H1 (cell line): ENCODE measurements at regions not wholly inside any gene's neighbourhood (a gene's known extent, or its start where the extent isn't known, plus 50 kb on each side); places are given as distances from the start of the nearest gene placed in this dataset.

Source experiments
- CTCF ChIA-PET: fragments of 300-600 bp; sonication (Branson Sonifier 250); formaldehyde crosslinking; loops from one replicate; lab custom pipeline; 2021; ENCODE audit not compliant: partially characterized antibody; lab: Charles Lee
- POLR2A ChIA-PET: fragments of 300-600 bp; sonication (Branson Sonifier 250); formaldehyde crosslinking; loops from one replicate; lab custom pipeline; 2021; ENCODE audit warnings: inconsistent platforms; ENCODE audit not compliant: partially characterized antibody; lab: Charles Lee
- DNase-seq, 2 experiments: peaks; one replicate each; pipeline versions ENCODE4 v3.0.0 to v3.0.0-alpha.2; 2010 to 2022; ENCODE audit warnings: low spot score in 2 of 2, low read depth in 1 of 2, mixed read lengths in 1 of 2
- FAIRE-seq: peaks from 2 replicates; lab custom pipeline; 2011; peaks lifted over from hg19 to GRCh38; lab: Jason Lieb, UNC
- H2AFZ ChIP-seq: 2 replicates; pipeline ENCODE4 v1.8.1; 2012; ENCODE audit warnings: low read length, inconsistent platforms
- H2AK5ac ChIP-seq: 2 replicates; pipeline ENCODE4 v1.6.1; 2013; ENCODE audit warnings: low read depth, low read length
- H2BK120ac ChIP-seq: replicated peaks from 2 replicates; pipeline ENCODE3; 2013; ENCODE audit warnings: low read depth, low read length, inconsistent platforms
- H2BK12ac ChIP-seq: 2 replicates; pipeline ENCODE4 v1.6.1; 2013; ENCODE audit warnings: low read depth, low read length
- H2BK15ac ChIP-seq: 2 replicates; pipeline ENCODE4 v1.6.1; 2013; ENCODE audit warnings: low read length
- H2BK20ac ChIP-seq: 2 replicates; pipeline ENCODE4 v1.6.1; 2013; ENCODE audit warnings: low read length
- H2BK5ac ChIP-seq: 2 replicates; pipeline ENCODE4 v1.6.1; 2013; ENCODE audit warnings: low read depth, low read length
- H3K14ac ChIP-seq: 2 replicates; pipeline ENCODE4 v1.6.1; 2013; ENCODE audit warnings: inconsistent platforms; ENCODE audit not compliant: insufficient read length
- H3K18ac ChIP-seq: 2 replicates; pipeline ENCODE4 v1.6.1; 2013; ENCODE audit warnings: low read length; ENCODE audit errors: extremely low read depth
- H3K23ac ChIP-seq: 2 replicates; pipeline ENCODE4 v1.6.1; 2013; ENCODE audit warnings: inconsistent platforms; ENCODE audit not compliant: insufficient read length
- H3K23me2 ChIP-seq: 2 replicates; pipeline ENCODE4 v1.6.1; 2013; ENCODE audit warnings: low read depth, low read length
- H3K27ac ChIP-seq: 2 replicates; pipeline ENCODE4 v1.6.1; 2011; ENCODE audit warnings: low read depth, low read length, inconsistent platforms
- H3K27me3 ChIP-seq, 4 experiments: replicated peaks in 1 of 4; 1 replicate in 1 of 4; 2 replicates in 3 of 4; pipeline versions ENCODE4 v1.6.1 to v1.8.1; 2011 to 2013; ENCODE audit warnings: low read length in 3 of 4, mild to moderate bottlenecking in 3 of 4, inconsistent platforms in 2 of 4, mixed read lengths in 2 of 4, moderate library complexity in 1 of 4; ENCODE audit not compliant: control insufficient read depth in 3 of 4, insufficient read depth in 3 of 4; ENCODE audit errors: extremely low read depth in 1 of 4
- H3K36me3 ChIP-seq, 4 experiments: 2 replicates each; pipeline versions ENCODE4 v1.6.1 to v1.8.1; 2011 to 2013; ENCODE audit warnings: mild to moderate bottlenecking in 4 of 4, low read length in 3 of 4, moderate library complexity in 2 of 4, control low read depth in 1 of 4, inconsistent platforms in 1 of 4; ENCODE audit not compliant: insufficient read depth in 4 of 4, control insufficient read depth in 2 of 4
- H3K4ac ChIP-seq: replicated peaks from 2 replicates; pipeline ENCODE3; 2013; ENCODE audit warnings: low read length, low read depth, mixed read lengths, inconsistent platforms; ENCODE audit not compliant: insufficient read length
- H3K4me1 ChIP-seq, 4 experiments: replicated peaks in 1 of 4; 1 replicate in 1 of 4; 2 replicates in 3 of 4; pipeline versions ENCODE4 v1.6.1 to v1.8.1; 2011 to 2013; ENCODE audit warnings: low read length in 3 of 4, inconsistent platforms in 2 of 4, mixed read lengths in 1 of 4; ENCODE audit not compliant: insufficient read depth in 4 of 4, control insufficient read depth in 3 of 4
- H3K4me2 ChIP-seq, 2 experiments: 2 replicates each; pipeline versions ENCODE4 v1.6.1 to v1.8.1; 2011 to 2013; ENCODE audit warnings: low read depth in 2 of 2, low read length in 2 of 2, control low read depth in 1 of 2, inconsistent platforms in 1 of 2, mild to moderate bottlenecking in 1 of 2; ENCODE audit not compliant: insufficient read depth in 1 of 2
- H3K4me3 ChIP-seq, 4 experiments: fragments of 200-600, 300-600 bp in 1 of 4; sonication (generic), shearing (Covaris generic), sonication (Bioruptor Twin) in 1 of 4; 2 replicates each; pipeline versions ENCODE4 v1.5.1 to v1.8.1; 2011 to 2016; ENCODE audit warnings: low read length in 4 of 4, low read depth in 3 of 4, control low read depth in 2 of 4, inconsistent platforms in 2 of 4, mild to moderate bottlenecking in 2 of 4, mixed read lengths in 1 of 4, moderate library complexity in 1 of 4; ENCODE audit not compliant: insufficient read depth in 2 of 4; ENCODE audit errors: extremely low read depth in 1 of 4
- H3K56ac ChIP-seq: replicated peaks from 2 replicates; pipeline ENCODE3; 2013; ENCODE audit warnings: low read depth, mild to moderate bottlenecking, mixed read lengths, low read length, inconsistent platforms; ENCODE audit not compliant: insufficient read length
- H3K79me1 ChIP-seq: 2 replicates; pipeline ENCODE4 v1.6.1; 2013; ENCODE audit warnings: low read depth, low read length, control low read depth
- H3K79me2 ChIP-seq, 2 experiments: 2 replicates each; pipeline versions ENCODE4 v1.6.1 to v1.8.1; 2012 to 2013; ENCODE audit warnings: low read length in 2 of 2, mild to moderate bottlenecking in 2 of 2, inconsistent platforms in 1 of 2; ENCODE audit not compliant: insufficient read depth in 2 of 2, control insufficient read depth in 1 of 2
- H3K9ac ChIP-seq, 4 experiments: replicated peaks in 1 of 4; 1 replicate in 1 of 4; 2 replicates in 3 of 4; pipeline versions ENCODE4 v1.6.1 to v1.8.1; 2011 to 2013; ENCODE audit warnings: low read depth in 3 of 4, low read length in 3 of 4, control low read depth in 2 of 4, mild to moderate bottlenecking in 2 of 4, moderate library complexity in 2 of 4, inconsistent platforms in 1 of 4; ENCODE audit errors: extremely low read depth in 1 of 4
- H3K9me3 ChIP-seq, 2 experiments: 2 replicates each; pipeline versions ENCODE4 v1.6.1 to v1.8.1; 2012 to 2013; ENCODE audit warnings: mild to moderate bottlenecking in 2 of 2, moderate library complexity in 2 of 2, control low read depth in 1 of 2, inconsistent platforms in 1 of 2, low read depth in 1 of 2, low read length in 1 of 2, mixed read lengths in 1 of 2; ENCODE audit not compliant: insufficient read depth in 2 of 2
- H4K20me1 ChIP-seq, 2 experiments: replicated peaks in 1 of 2; 2 replicates each; pipeline versions ENCODE3 to v1.8.1; 2011 to 2013; ENCODE audit warnings: inconsistent platforms in 2 of 2, low read length in 2 of 2, mild to moderate bottlenecking in 1 of 2; ENCODE audit not compliant: insufficient read depth in 2 of 2, control insufficient read depth in 1 of 2
- H4K5ac ChIP-seq: 2 replicates; pipeline ENCODE4 v1.6.1; 2013; ENCODE audit warnings: low read length, low read depth, mixed read lengths, inconsistent platforms; ENCODE audit not compliant: insufficient read length
- H4K8ac ChIP-seq: 2 replicates; pipeline ENCODE4 v1.8.0; 2013; ENCODE audit warnings: mild to moderate bottlenecking, moderate library complexity, low read length, inconsistent platforms; ENCODE audit not compliant: insufficient read depth; ENCODE audit errors: extremely low read depth
- H4K91ac ChIP-seq: replicated peaks from 2 replicates; pipeline ENCODE3; 2013; ENCODE audit warnings: low read length, mixed read lengths, inconsistent platforms; ENCODE audit not compliant: insufficient read length
- BACH1 ChIP-seq: IDR thresholded peaks from 2 replicates; pipeline ENCODE4 v1.6.1; 2012; ENCODE audit warnings: low read length, improper control_type of control experiment
- FOSL1 ChIP-seq: IDR thresholded peaks from 2 replicates; pipeline ENCODE4 v1.6.1; 2011; ENCODE audit warnings: mild to moderate bottlenecking, low read depth, low read length, moderate library complexity; ENCODE audit not compliant: insufficient read depth
- NRF1 ChIP-seq: IDR thresholded peaks from 2 replicates; pipeline ENCODE4 v1.6.1; 2011; ENCODE audit warnings: mild to moderate bottlenecking, low read depth, low read length, improper control_type of control experiment
- SIRT6 ChIP-seq: IDR thresholded peaks from one replicate; pipeline ENCODE4 v1.7.1; 2012; ENCODE audit warnings: low read length, inconsistent platforms
- SIX5 ChIP-seq: IDR thresholded peaks from 2 replicates; pipeline ENCODE4 v1.6.1; 2011; ENCODE audit warnings: mild to moderate bottlenecking, low read depth, low read length
- SRF ChIP-seq: IDR thresholded peaks from 2 replicates; pipeline ENCODE4 v1.6.1; 2011; ENCODE audit warnings: mild to moderate bottlenecking, low read depth, low read length, moderate library complexity
- USF2 ChIP-seq: IDR thresholded peaks from 2 replicates; pipeline ENCODE4 v1.6.1; 2011; ENCODE audit warnings: low read length, improper control_type of control experiment
- WGBS, 2 experiments: shearing (Covaris generic) in 1 of 2; methylation state at CpG; one replicate each; pipeline versions ENCODE4 v1.1.6 to v1.1.7; 2013 to 2015; ENCODE audit warnings: low lambda C conversion rate in 2 of 2, mixed read lengths in 2 of 2, inconsistent platforms in 1 of 2, low coverage in 1 of 2, missing lambda C conversion rate in 1 of 2; ENCODE audit not compliant: insufficient replicate concordance in 2 of 2, insufficient coverage in 1 of 2, insufficient read length in 1 of 2; ENCODE audit errors: extremely low coverage in 1 of 2, missing lambda C conversion rate in 1 of 2; 5-methylcytosine and 5-hydroxymethylcytosine counted together
- TF ChIP-seq, protein P1 (sequence below): IDR thresholded peaks from 2 replicates; pipeline ENCODE4 v1.6.1; 2012; ENCODE audit warnings: inconsistent platforms

DNA sequence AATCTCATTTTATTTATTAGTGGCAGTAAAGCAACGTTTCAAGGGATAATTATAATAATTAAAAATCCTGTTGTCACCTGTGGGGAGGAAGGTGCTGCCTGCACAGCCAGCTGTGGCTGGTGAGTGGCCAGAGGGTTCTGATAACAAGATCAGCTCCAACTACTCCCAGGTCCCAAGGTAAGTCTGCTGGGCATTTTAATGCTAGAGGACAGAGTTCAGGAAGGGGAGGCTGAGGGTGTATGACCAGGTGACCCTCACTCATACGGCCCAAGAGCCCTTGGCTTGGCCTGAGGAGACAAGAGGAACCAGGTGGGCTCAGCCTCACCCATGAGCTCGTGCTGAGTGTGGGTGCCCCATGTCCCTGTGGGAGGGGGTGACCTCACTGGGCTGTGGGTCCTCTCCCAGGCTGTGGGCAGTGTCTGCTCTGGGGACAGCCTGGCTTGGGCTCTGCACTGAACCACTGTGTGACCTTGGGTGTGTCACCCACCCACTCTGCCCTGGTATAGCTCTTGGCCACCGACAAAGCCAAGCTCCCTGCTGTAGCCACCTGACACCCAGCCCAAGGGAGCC lies 223.8 kb downstream of the PTPRU start:
- no peak overlapping the region for H2BK15ac ChIP-seq
- POLR2A ChIA-PET, result no interaction called here
- CTCF ChIA-PET, result interaction anchor here (1.7 kb wide), 1 partner anchor 8 kb away, joined by 3 read pairs; no protein-coding TSS in a partner anchor
- H2BK12ac ChIP-seq, result no peak overlapping the region; the same call in 1 of the 2 replicates
- H3K79me1 ChIP-seq, result no peaks in the 10 kb centered on the region
- no peak overlapping the region for H2AK5ac ChIP-seq
- no peaks in the 10 kb centered on the region for H3K36me3 ChIP-seq
- H2BK5ac ChIP-seq, result no peak overlapping the region; the same call in 1 of the 2 replicates
- peaks cover 3 to 6% of the 10 kb centered on the region in 2 experiments; a peak in 3 of 4 replicates for H3K9me3 ChIP-seq
- WGBS, 2 experiments, result 87% methylated on average over 4 of the region's 4 CpGs; no CpG with 5 or more reads in 1 of the 2 experiments
- H3K9ac ChIP-seq, result no peak overlapping the region
- H4K91ac ChIP-seq, result no peak overlapping the region
- no peak overlapping the region for H3K56ac ChIP-seq
- no peak overlapping the region for H4K5ac ChIP-seq
- H4K8ac ChIP-seq, result no peak overlapping the region; the same call in 1 of the 2 replicates
- no peak overlapping the region for H2BK120ac ChIP-seq
- H3K4me2 ChIP-seq, result no peak overlapping the region
- no peak for DNase-seq
- TF ChIP-seq, protein P1, sequence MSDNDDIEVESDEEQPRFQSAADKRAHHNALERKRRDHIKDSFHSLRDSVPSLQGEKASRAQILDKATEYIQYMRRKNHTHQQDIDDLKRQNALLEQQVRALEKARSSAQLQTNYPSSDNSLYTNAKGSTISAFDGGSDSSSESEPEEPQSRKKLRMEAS, result no peak
- no peak for TF ChIP-seq BACH1
- TF ChIP-seq SIX5, result no peak
- TF ChIP-seq NRF1, result no peak
- TF ChIP-seq SRF, result no peak
- no peak for TF ChIP-seq USF2
- no peak for TF ChIP-seq FOSL1
- TF ChIP-seq SIRT6, result no peak
- H3K23me2 ChIP-seq, result no peaks in the 10 kb centered on the region
- no peak overlapping the region for H3K27ac ChIP-seq
- H3K79me2 ChIP-seq, result no peaks in the 10 kb centered on the region
- H3K4me3 ChIP-seq, result no peak overlapping the region
- H2AFZ ChIP-seq, result no peak overlapping the region
- peaks cover 0 to 4% (median 0%) of the 10 kb centered on the region in 4 experiments; a peak in 2 of 7 replicates for H3K4me1 ChIP-seq
- FAIRE-seq, result no peak
- no peak overlapping the region for H3K4ac ChIP-seq
- no peak overlapping the region for H3K23ac ChIP-seq
- H3K14ac ChIP-seq, result no peak overlapping the region
- H2BK20ac ChIP-seq, result no peak overlapping the region
- no peaks in the 10 kb centered on the region for H4K20me1 ChIP-seq
- H3K27me3 ChIP-seq, result no peaks in the 10 kb centered on the region
- H3K18ac ChIP-seq, result no peak overlapping the region
